Epithelial cell of esophagus (primary cell): ENCODE measurements at regions not wholly inside any gene's neighbourhood (a gene's known extent, or its start where the extent isn't known, plus 50 kb on each side); places are given as distances from the start of the nearest gene placed in this dataset.

Experiments used
- DNase-seq: peaks from one replicate; pipeline ENCODE4 v3.0.0; 2010; ENCODE audit warnings: low read depth
- H3K4me3 ChIP-seq: 2 replicates; pipeline ENCODE4 v1.5.1; 2011; ENCODE audit warnings: mild to moderate bottlenecking, low read length, control low read depth
- TF ChIP-seq, protein P1 (sequence below): IDR thresholded peaks from 2 replicates; pipeline ENCODE4 v1.5.1; 2011; ENCODE audit warnings: low read depth, mild to moderate bottlenecking, low read length, control low read depth, inconsistent platforms; ENCODE audit not compliant: insufficient read depth; ENCODE audit errors: missing control alignments

DNA sequence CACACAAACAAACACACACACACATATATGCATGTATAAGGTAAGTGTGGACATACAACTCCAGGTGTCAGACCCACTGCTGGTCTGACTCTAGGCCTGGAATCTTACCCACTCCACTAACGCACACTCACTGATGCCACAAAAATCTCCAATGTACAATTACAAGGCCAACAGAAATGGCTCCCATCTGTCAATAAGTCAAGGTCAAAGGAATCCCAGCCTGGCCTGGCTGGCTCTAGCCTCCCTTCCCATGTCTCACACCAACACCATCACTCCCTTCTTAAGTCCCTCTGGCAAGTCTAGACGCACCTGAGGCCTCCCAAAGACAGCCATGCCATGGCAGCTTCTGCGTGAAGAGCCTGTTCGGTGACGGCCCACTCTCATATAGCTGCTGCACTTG, 99.2 kb upstream of the CDYL2 start:
- no peak for DNase-seq
- H3K4me3 ChIP-seq = no peak overlapping the region
- TF ChIP-seq, protein P1, sequence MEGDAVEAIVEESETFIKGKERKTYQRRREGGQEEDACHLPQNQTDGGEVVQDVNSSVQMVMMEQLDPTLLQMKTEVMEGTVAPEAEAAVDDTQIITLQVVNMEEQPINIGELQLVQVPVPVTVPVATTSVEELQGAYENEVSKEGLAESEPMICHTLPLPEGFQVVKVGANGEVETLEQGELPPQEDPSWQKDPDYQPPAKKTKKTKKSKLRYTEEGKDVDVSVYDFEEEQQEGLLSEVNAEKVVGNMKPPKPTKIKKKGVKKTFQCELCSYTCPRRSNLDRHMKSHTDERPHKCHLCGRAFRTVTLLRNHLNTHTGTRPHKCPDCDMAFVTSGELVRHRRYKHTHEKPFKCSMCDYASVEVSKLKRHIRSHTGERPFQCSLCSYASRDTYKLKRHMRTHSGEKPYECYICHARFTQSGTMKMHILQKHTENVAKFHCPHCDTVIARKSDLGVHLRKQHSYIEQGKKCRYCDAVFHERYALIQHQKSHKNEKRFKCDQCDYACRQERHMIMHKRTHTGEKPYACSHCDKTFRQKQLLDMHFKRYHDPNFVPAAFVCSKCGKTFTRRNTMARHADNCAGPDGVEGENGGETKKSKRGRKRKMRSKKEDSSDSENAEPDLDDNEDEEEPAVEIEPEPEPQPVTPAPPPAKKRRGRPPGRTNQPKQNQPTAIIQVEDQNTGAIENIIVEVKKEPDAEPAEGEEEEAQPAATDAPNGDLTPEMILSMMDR = no peak

DNA sequence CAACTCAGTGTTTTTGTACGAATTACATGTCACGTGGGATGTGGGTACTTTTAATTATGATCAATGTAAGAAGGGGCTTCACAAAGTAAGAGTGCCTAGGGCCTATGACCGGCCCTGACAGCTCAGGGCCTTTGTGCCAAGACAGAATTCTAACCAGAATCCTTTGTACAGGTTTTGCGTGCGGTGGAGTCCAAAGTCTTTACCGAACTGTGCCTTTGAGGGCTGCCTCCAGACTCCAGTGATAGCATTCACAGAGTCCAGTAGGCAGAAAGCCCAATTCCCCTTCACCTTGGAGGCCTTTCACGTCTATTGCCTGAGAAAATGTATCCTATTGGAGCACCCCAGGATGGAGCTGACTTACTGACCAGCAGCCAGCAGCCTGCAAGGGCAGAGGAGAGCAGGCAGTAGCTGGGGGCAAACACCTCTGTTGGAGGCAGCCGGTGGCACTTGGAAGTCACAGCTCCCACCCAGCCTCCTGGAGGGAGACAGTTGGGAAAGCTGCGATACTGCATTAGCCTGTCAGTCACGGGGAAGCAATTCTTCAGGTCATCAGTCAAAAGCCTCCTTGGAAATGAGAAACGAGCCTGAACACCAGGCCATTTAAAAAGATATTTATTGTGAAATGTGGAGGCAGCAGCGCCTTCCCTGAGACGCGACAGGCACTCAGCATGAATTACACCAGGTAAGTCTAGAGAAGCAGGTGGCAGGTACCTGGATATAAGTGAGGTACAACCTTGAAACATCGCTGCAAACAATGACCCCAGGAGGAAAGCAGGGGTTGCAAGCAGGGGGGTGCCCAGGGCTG, 98.1 kb upstream of the CDYL2 start:
- TF ChIP-seq, protein P1 = no peak
- no peak for DNase-seq
- no peak overlapping the region for H3K4me3 ChIP-seq

DNA sequence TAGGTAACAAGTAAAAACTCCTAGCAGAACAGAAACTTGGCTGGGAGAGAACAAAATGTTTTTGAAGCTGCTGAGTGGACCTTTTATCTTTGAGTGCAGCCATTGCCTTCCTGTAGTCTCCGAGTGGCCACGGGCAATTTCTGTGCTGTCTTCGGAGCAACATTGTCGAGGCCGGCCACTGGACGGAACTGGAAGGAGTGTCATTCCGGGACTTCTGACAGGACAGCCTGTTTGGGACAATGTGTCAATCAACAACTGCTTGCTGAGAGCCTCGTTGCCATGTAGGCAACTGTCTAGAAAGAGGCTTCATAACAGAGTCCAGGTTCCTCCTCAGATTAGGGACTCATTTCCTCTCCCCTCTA, 96.2 kb upstream of the CDYL2 start:
- no peak for DNase-seq
- TF ChIP-seq, protein P1 = no peak
- no peak overlapping the region for H3K4me3 ChIP-seq

DNA sequence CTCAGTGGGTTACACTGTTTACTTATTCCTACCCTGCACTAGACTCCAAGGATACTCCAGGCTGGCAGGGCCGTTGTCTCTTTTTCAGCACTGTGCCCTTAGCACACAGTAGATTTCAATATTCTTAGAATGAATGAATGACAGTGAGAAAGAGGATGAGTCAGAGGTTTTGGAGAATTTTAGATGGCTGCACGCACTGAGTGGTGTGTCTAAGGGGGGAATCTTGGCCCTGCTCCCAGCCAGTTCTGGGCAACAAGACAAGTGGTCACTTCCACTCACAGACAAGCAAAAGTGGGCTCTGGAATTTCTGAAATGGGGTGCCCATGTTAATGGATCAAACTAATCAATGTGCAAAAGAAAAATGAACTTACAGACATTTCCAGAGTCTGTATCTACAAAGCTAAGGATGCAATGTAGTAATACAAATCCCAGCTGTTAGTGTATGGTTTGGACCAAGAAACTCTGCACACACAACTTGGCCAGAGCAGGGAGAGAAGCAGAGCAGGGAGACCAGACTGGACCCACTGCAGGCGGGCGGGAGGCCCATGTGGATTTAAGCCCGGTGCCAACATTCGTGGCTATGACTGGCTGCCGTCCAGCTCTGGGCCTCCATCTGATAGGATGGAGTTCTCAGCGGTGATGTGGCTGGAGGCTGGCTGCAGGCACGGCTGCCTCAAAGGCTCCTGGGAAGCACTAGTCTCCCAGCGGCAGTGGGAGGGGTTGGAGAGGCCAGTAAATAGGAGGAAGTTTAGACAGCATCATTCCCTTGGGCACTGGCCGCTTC, 95.6 kb upstream of the CDYL2 start:
- peak; percentile 7 for DNase-seq
- no peak overlapping the region for H3K4me3 ChIP-seq
- TF ChIP-seq, protein P1 = no peak

DNA sequence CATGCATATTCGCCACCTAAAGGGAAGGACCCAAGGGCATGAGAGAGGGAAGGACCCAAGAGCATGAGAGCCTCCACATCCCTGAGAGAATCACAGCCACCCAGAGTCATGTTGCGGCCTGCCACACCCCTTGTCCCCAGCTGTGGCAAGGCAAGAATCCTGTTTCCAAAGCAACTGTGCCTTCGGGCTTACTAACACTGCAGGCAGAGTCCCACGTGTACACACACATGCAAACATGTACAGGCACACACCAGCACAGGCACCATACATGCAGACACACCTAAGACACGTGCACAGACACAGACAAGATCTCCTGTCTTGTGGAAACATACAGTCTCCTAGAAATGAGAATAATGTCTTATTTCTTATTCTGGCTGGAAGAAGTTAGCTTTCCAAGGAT, 92.4 kb upstream of the CDYL2 start:
- peak; percentile 38 for DNase-seq
- TF ChIP-seq, protein P1 = no peak
- H3K4me3 ChIP-seq = no peak overlapping the region

DNA sequence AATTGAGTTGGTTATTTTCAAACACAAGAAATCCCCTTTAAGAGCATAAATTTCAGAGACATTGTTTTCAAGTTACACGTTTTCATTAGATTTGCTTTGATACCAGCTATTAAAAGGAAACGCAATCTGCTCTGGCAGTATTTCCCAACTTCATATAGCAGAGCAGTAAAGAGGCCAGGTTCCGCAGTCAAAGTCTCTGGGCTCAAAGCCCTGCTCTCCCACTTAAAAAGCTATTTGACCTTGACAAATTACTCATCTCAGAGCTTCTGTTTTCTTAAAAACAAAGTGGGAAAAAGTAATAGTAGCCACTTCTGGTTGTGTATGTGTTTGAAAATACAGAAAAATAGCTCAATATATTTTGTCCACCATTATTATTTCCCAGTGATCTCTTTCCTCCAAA, 89.7 kb upstream of the CDYL2 start:
- H3K4me3 ChIP-seq = no peak overlapping the region
- TF ChIP-seq, protein P1 = no peak
- DNase-seq = no peak
